Kidney (tissue), 13 donors: ENCODE measurements at regions not wholly inside any gene's neighbourhood (a gene's known extent, or its start where the extent isn't known, plus 50 kb on each side); places are given as distances from the start of the nearest gene placed in this dataset.

ENCODE experiments used
- DNase-seq, 5 donors: peaks; one replicate each; pipeline ENCODE4 v3.0.0-alpha.2; 2013 to 2020
- FAIRE-seq: peaks from 2 replicates; lab custom pipeline; 2012; peaks lifted over from hg19 to GRCh38; lab: Jason Lieb, UNC
- H3K27ac ChIP-seq, 2 donors: one replicate each; pipeline ENCODE4 v1.7.0; 2013; ENCODE audit warnings: low read depth in 2 of 2, low read length in 2 of 2, inconsistent platforms in 1 of 2
- H3K27me3 ChIP-seq: one replicate; pipeline ENCODE4 v1.7.1; 2013; ENCODE audit warnings: low read length, inconsistent platforms; ENCODE audit not compliant: control insufficient read depth, insufficient read depth
- H3K36me3 ChIP-seq, 3 donors: one replicate each; pipeline versions ENCODE4 v1.7.0 to v1.7.1; 2013; ENCODE audit warnings: low read length in 3 of 3, control low read depth in 1 of 3, inconsistent platforms in 1 of 3; ENCODE audit not compliant: insufficient read depth in 3 of 3, control insufficient read depth in 2 of 3
- H3K4me1 ChIP-seq, 3 donors: one replicate each; pipeline versions ENCODE4 v1.7.0 to v1.7.1; 2013; ENCODE audit warnings: low read length in 3 of 3, inconsistent platforms in 1 of 3, low read depth in 1 of 3; ENCODE audit not compliant: control insufficient read depth in 2 of 3, insufficient read depth in 2 of 3
- H3K4me3 ChIP-seq, 3 donors: one replicate each; pipeline versions ENCODE4 v1.7.0 to v1.8.1; 2013; ENCODE audit warnings: low read length in 3 of 3, control low read depth in 1 of 3, inconsistent platforms in 1 of 3
- H3K9ac ChIP-seq, 3 donors: one replicate each; pipeline versions ENCODE4 v1.7.0 to v1.7.1; 2013; ENCODE audit warnings: low read length in 3 of 3, control low read depth in 1 of 3, inconsistent platforms in 1 of 3
- H3K9me3 ChIP-seq, 3 donors: one replicate each; pipeline versions ENCODE4 v1.7.0 to v1.7.1; 2013; ENCODE audit warnings: low read length in 3 of 3, control low read depth in 1 of 3, inconsistent platforms in 1 of 3; ENCODE audit not compliant: control insufficient read depth in 2 of 3, insufficient read depth in 1 of 3
- intact Hi-C: fragments of 100-400 bp; cut with DNase I; formaldehyde crosslinking; loops from one replicate; pipeline ENCODE4 v1.11.1; 2022
- TF ChIP-seq, protein P1 (sequence below): IDR thresholded peaks from 3 replicates; pipeline ENCODE4 v1.5.1; 2012; ENCODE audit warnings: mild to moderate bottlenecking, moderate library complexity, borderline replicate concordance; ENCODE audit not compliant: insufficient read depth; ENCODE audit errors: extremely low read depth
- donor health status: control.
- donor health status: control.
- donor health status: control.
- donor health status: control.
- donor health status: control.
- donor health status: DM: yes; HTN: yes; CAD: no.
- donor health status: Normal renal cell carcinoma (clear cell type).

DNA sequence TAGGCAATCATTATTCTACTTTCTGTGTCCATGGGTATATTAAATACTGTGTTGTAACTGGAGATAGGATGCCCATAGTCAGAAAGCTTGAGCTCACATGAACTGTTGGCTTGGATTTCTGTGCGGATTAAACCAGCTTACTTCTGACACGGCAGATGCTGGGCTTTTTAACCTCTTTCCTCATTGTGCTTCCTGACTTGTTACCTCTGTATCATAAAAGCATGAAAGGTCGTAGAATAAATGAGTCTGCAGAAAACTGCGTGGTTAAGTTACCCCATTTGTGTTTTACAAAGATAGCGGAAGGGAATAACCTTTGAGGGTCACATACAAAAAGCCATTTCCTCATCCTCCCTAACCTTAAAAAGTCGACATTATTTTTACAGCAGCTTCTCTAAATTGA is 199.5 kb upstream of the DMRT1 start:
- no peaks in the 10 kb centered on the region for H3K36me3 ChIP-seq
- no peak overlapping the region for H3K4me3 ChIP-seq
- no peaks in the 10 kb centered on the region for H3K9me3 ChIP-seq
- no peaks in the 10 kb centered on the region for H3K27me3 ChIP-seq
- TF ChIP-seq, protein P1, sequence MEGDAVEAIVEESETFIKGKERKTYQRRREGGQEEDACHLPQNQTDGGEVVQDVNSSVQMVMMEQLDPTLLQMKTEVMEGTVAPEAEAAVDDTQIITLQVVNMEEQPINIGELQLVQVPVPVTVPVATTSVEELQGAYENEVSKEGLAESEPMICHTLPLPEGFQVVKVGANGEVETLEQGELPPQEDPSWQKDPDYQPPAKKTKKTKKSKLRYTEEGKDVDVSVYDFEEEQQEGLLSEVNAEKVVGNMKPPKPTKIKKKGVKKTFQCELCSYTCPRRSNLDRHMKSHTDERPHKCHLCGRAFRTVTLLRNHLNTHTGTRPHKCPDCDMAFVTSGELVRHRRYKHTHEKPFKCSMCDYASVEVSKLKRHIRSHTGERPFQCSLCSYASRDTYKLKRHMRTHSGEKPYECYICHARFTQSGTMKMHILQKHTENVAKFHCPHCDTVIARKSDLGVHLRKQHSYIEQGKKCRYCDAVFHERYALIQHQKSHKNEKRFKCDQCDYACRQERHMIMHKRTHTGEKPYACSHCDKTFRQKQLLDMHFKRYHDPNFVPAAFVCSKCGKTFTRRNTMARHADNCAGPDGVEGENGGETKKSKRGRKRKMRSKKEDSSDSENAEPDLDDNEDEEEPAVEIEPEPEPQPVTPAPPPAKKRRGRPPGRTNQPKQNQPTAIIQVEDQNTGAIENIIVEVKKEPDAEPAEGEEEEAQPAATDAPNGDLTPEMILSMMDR = no peak
- no peaks in the 10 kb centered on the region for H3K4me1 ChIP-seq
- FAIRE-seq (no peak), DNase-seq (peak in 2 of 5 donors; percentile 60 to 67)
- intact Hi-C loops = no loop called here
- H3K9ac ChIP-seq = no peak overlapping the region
- no peak overlapping the region for H3K27ac ChIP-seq

GRCh38 chr9:643966-644365 is 197.5 kb upstream of the DMRT1 start:
- H3K27ac ChIP-seq = no peak overlapping the region
- intact Hi-C loops = no loop called here
- TF ChIP-seq, protein P1 = no peak
- H3K9ac ChIP-seq = no peak overlapping the region
- no peaks in the 10 kb centered on the region for H3K27me3 ChIP-seq
- no peaks in the 10 kb centered on the region for H3K4me1 ChIP-seq
- H3K4me3 ChIP-seq = no peak overlapping the region
- no peaks in the 10 kb centered on the region for H3K36me3 ChIP-seq
- FAIRE-seq = no peak
- no peak for DNase-seq
- no peaks in the 10 kb centered on the region for H3K9me3 ChIP-seq

- Histone ChIP-seq H3K9ac (no peak overlapping the region), H3K27me3 (no peaks in the 10 kb centered on the region), H3K4me1 (peaks cover 0 to 16% (median 8%) of the 10 kb centered on the region in 3 donors), H3K9me3 (no peaks in the 10 kb centered on the region), H3K27ac (no peak overlapping the region), H3K4me3 (no peak overlapping the region), H3K36me3 (no peaks in the 10 kb centered on the region)
- FAIRE-seq (no peak), DNase-seq (no peak)
- intact Hi-C loops = no loop called here
- TF ChIP-seq, protein P1 = no peak
Observed at GRCh38 chr9:647522-647921, 194.0 kb upstream of the DMRT1 start.
